T-helper 22 cell (primary cell): ENCODE measurements at regions not wholly inside any gene's neighbourhood (a gene's known extent, or its start where the extent isn't known, plus 50 kb on each side); places are given as distances from the start of the nearest gene placed in this dataset.

Experiments
- DNase-seq: peaks from one replicate; pipeline ENCODE4 v3.0.0-alpha.2; 2020; ENCODE audit warnings: low read depth

GRCh38 chr2:8204711-8205110 lies 477.1 kb upstream of the ID2 start:
- DNase-seq: no peak

GRCh38 chr2:8209494-8209893 lies 472.4 kb upstream of the ID2 start:
- DNase-seq: no peak

- DNase-seq: no peak
Measured at GRCh38 chr2:8211384-8211783, 470.5 kb upstream of the ID2 start.

GRCh38 chr2:8212239-8212638 lies 469.6 kb upstream of the ID2 start:
- DNase-seq: no peak

- no peak for DNase-seq
Measured at GRCh38 chr2:8214036-8214615, 467.7 kb upstream of the ID2 start.

GRCh38 chr2:8215159-8215863 lies 466.5 kb upstream of the ID2 start:
- no peak for DNase-seq

- no peak for DNase-seq
Measured at GRCh38 chr2:8215982-8216381, 465.9 kb upstream of the ID2 start.

GRCh38 chr2:8216397-8216796 lies 465.5 kb upstream of the ID2 start:
- DNase-seq: no peak

- DNase-seq: no peak
Measured at GRCh38 chr2:8217468-8218030, 464.3 kb upstream of the ID2 start.

GRCh38 chr2:8219096-8219495 lies 462.8 kb upstream of the ID2 start:
- no peak for DNase-seq

GRCh38 chr2:8219631-8220355 lies 462.1 kb upstream of the ID2 start:
- DNase-seq: no peak

GRCh38 chr2:8222979-8223694 lies 458.7 kb upstream of the ID2 start:
- DNase-seq: no peak

GRCh38 chr2:8223695-8224346 lies 458.0 kb upstream of the ID2 start:
- no peak for DNase-seq

- DNase-seq: no peak
Measured at GRCh38 chr2:8224347-8225190, 457.3 kb upstream of the ID2 start.

GRCh38 chr2:8225266-8225665 lies 456.6 kb upstream of the ID2 start:
- no peak for DNase-seq

GRCh38 chr2:8225798-8226197 lies 456.1 kb upstream of the ID2 start:
- no peak for DNase-seq

- DNase-seq: no peak
Measured at GRCh38 chr2:8229546-8229986, 452.3 kb upstream of the ID2 start.

GRCh38 chr2:8230466-8230865 lies 451.4 kb upstream of the ID2 start:
- DNase-seq: no peak

GRCh38 chr2:8231902-8232301 lies 450.0 kb upstream of the ID2 start:
- DNase-seq: no peak

GRCh38 chr2:8232871-8233270 lies 449.0 kb upstream of the ID2 start:
- DNase-seq: no peak

GRCh38 chr2:8234253-8234652 lies 447.6 kb upstream of the ID2 start:
- DNase-seq: no peak
